ENCODE measurements at regions not wholly inside any gene's neighbourhood (a gene's known extent, or its start where the extent isn't known, plus 50 kb on each side); places are given as distances from the start of the nearest gene placed in this dataset.

- no peak overlapping the region for H3K4me3 ChIP-seq
- H3K9me3 ChIP-seq, result no peaks in the 10 kb centered on the region
- H3K4me1 ChIP-seq, result peaks cover 14% of the 10 kb centered on the region; the same call in 2 of the 3 replicates
- ChIA-PET CTCF (interaction anchor here (0.9 to 41.5 kb wide), 3 partner anchors 18 to 149 kb away, joined by 7 to 1740 read pairs (median 54); no protein-coding TSS in a partner anchor), POLR2A (no interaction called here)
- DNase-seq (ENCODE audit: low read depth in 1 of 2, low spot score in 1 of 2) (no peak), FAIRE-seq (no peak), ATAC-seq (no peak)
- no peak overlapping the region for H3K27ac ChIP-seq
- 63% methylated on average over 11 of the region's 11 CpGs for WGBS (ENCODE audit: missing lambda C conversion rate)
- no peak overlapping the region for H3K4me2 ChIP-seq
- no peak for TF ChIP-seq HEYL (CRISPR knock-in tag; IDR thresholded peaks at IDR 0.05)
- TF ChIP-seq KDM1A (IDR thresholded peaks at IDR 0.05; ENCODE audit: low read depth), result no peak
- TF ChIP-seq RNF2 (IDR thresholded peaks at IDR 0.05; ENCODE audit: borderline replicate concordance, low read depth), result no peak
- no peak for TF ChIP-seq HDAC2 (IDR thresholded peaks at IDR 0.05)
- no peak for TF ChIP-seq NPAS2 (CRISPR knock-in tag; IDR thresholded peaks at IDR 0.05; ENCODE audit: borderline replicate concordance)
- TF ChIP-seq RARB (CRISPR knock-in tag; IDR thresholded peaks at IDR 0.05), result no peak
- TF ChIP-seq, protein P1, sequence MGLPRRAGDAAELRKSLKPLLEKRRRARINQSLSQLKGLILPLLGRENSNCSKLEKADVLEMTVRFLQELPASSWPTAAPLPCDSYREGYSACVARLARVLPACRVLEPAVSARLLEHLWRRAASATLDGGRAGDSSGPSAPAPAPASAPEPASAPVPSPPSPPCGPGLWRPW (IDR thresholded peaks at IDR 0.05), result no peak
- no peak for TF ChIP-seq ZSCAN20 (CRISPR knock-in tag; IDR thresholded peaks at IDR 0.05)
- TF ChIP-seq USF2 (IDR thresholded peaks at IDR 0.05), result no peak
- TF ChIP-seq ZFP36 (IDR thresholded peaks at IDR 0.05; ENCODE audit: borderline replicate concordance, partially characterized antibody), result no peak
- TF ChIP-seq, protein P2, sequence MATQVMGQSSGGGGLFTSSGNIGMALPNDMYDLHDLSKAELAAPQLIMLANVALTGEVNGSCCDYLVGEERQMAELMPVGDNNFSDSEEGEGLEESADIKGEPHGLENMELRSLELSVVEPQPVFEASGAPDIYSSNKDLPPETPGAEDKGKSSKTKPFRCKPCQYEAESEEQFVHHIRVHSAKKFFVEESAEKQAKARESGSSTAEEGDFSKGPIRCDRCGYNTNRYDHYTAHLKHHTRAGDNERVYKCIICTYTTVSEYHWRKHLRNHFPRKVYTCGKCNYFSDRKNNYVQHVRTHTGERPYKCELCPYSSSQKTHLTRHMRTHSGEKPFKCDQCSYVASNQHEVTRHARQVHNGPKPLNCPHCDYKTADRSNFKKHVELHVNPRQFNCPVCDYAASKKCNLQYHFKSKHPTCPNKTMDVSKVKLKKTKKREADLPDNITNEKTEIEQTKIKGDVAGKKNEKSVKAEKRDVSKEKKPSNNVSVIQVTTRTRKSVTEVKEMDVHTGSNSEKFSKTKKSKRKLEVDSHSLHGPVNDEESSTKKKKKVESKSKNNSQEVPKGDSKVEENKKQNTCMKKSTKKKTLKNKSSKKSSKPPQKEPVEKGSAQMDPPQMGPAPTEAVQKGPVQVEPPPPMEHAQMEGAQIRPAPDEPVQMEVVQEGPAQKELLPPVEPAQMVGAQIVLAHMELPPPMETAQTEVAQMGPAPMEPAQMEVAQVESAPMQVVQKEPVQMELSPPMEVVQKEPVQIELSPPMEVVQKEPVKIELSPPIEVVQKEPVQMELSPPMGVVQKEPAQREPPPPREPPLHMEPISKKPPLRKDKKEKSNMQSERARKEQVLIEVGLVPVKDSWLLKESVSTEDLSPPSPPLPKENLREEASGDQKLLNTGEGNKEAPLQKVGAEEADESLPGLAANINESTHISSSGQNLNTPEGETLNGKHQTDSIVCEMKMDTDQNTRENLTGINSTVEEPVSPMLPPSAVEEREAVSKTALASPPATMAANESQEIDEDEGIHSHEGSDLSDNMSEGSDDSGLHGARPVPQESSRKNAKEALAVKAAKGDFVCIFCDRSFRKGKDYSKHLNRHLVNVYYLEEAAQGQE (IDR thresholded peaks at IDR 0.05), result no peak
- no peak for TF ChIP-seq ZNF302 (CRISPR knock-in tag; IDR thresholded peaks at IDR 0.05)
- TF ChIP-seq JUNB (IDR thresholded peaks at IDR 0.05), result no peak
- TF ChIP-seq RCOR1 (IDR thresholded peaks at IDR 0.05; ENCODE audit: low read depth, low read length), result no peak
- no peak for TF ChIP-seq ESRRA (IDR thresholded peaks at IDR 0.05; ENCODE audit: borderline replicate concordance, low read length)
- no peak for TF ChIP-seq TFCP2L1 (CRISPR knock-in tag; IDR thresholded peaks at IDR 0.05)
- no peak for TF ChIP-seq RFX5 (IDR thresholded peaks at IDR 0.05)
- no peak for TF ChIP-seq PHF8 (IDR thresholded peaks at IDR 0.05; ENCODE audit: borderline replicate concordance, low read depth)
- TF ChIP-seq FOSL2 (IDR thresholded peaks at IDR 0.05), result no peak
- TF ChIP-seq FOSL2 (CRISPR knock-in tag; IDR thresholded peaks at IDR 0.05), result no peak
Measured at GRCh38 chr11:45085646-45086501, 60.6 kb upstream of the PRDM11 start.

DNA sequence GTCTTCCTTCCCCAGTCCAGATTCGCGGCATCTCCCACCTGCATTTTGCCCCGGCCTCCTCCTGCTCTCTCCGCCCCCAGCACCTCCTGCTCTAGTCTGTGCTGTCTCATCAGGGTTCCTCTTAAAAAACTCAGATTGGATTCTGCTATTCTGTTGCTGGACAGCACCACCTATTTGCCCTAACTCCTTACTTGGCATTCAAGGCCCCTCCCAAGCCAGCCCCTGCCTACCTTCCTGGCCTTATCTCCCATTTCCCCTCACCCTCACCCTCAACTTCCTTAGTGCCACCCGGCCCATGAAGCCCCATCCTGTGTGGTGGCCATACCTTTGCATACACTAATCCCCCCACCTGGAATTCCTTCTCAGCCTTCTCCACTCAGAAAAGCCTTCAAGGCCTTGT is 59.9 kb upstream of the PRDM11 start:
- H3K4me1 ChIP-seq, result peaks cover 21% of the 10 kb centered on the region
- no peak overlapping the region for H3K4me3 ChIP-seq
- ATAC-seq (no peak), FAIRE-seq (no peak), DNase-seq (ENCODE audit: low read depth in 1 of 2, low spot score in 1 of 2) (no peak)
- no peak overlapping the region for H3K4me2 ChIP-seq
- no peaks in the 10 kb centered on the region for H3K9me3 ChIP-seq
- H3K27ac ChIP-seq, result no peak overlapping the region
- POLR2A ChIA-PET, result no interaction called here
- CTCF ChIA-PET, result interaction anchor here (0.5 to 41.5 kb wide), 4 partner anchors 14 to 150 kb away, joined by 3 to 1740 read pairs (median 30); no protein-coding TSS in a partner anchor
- no peak for TF ChIP-seq FOXS1 (CRISPR knock-in tag; IDR thresholded peaks at IDR 0.05)
- TF ChIP-seq USF2 (IDR thresholded peaks at IDR 0.05), result no peak
- TF ChIP-seq, protein P3, sequence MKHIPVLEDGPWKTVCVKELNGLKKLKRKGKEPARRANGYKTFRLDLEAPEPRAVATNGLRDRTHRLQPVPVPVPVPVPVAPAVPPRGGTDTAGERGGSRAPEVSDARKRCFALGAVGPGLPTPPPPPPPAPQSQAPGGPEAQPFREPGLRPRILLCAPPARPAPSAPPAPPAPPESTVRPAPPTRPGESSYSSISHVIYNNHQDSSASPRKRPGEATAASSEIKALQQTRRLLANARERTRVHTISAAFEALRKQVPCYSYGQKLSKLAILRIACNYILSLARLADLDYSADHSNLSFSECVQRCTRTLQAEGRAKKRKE (CRISPR knock-in tag; IDR thresholded peaks at IDR 0.05; ENCODE audit: low read depth), result no peak
- no peak for TF ChIP-seq ZC3H11A (IDR thresholded peaks at IDR 0.05)
- no peak for TF ChIP-seq NFE2L2 (conservative IDR thresholded peaks at IDR 0.05; ENCODE audit: low read length)
- TF ChIP-seq BCL3 (IDR thresholded peaks at IDR 0.05), result no peak
- no peak for TF ChIP-seq MYC (IDR thresholded peaks at IDR 0.05; ENCODE audit: borderline replicate concordance, low read length)
- no peak for TF ChIP-seq RNF2 (IDR thresholded peaks at IDR 0.05; ENCODE audit: borderline replicate concordance, low read depth)
- no peak for TF ChIP-seq SMC3 (IDR thresholded peaks at IDR 0.05)
- TF ChIP-seq KDM1A (IDR thresholded peaks at IDR 0.05; ENCODE audit: low read depth), result no peak
- TF ChIP-seq JUN (IDR thresholded peaks at IDR 0.05), result no peak
- WGBS (ENCODE audit: missing lambda C conversion rate), result 89% methylated on average over 5 of the region's 5 CpGs

Data from A549 (cell line).